Parathyroid adenoma (tissue), 2 donors: ENCODE measurements at regions not wholly inside any gene's neighbourhood (a gene's known extent, or its start where the extent isn't known, plus 50 kb on each side); places are given as distances from the start of the nearest gene placed in this dataset.

Source experiments
- H2AFZ ChIP-seq: fragments of 300-600 bp; sonication (generic); one replicate; pipeline ENCODE4 v1.7.0; 2017; ENCODE audit warnings: antibody characterized with exemption, mild to moderate bottlenecking
- H3K27ac ChIP-seq: fragments of 300-600 bp; sonication (generic); one replicate; pipeline ENCODE4 v1.7.0; 2017
- H3K27me3 ChIP-seq: fragments of 300-600 bp; sonication (generic); one replicate; pipeline ENCODE4 v1.7.0; 2017; ENCODE audit warnings: low read length; ENCODE audit not compliant: control insufficient read depth, insufficient read depth
- H3K36me3 ChIP-seq: fragments of 300-600 bp; sonication (generic); one replicate; pipeline ENCODE4 v1.7.0; 2017; ENCODE audit warnings: low read length; ENCODE audit not compliant: control insufficient read depth, insufficient read depth
- H3K4me1 ChIP-seq: fragments of 300-600 bp; sonication (generic); one replicate; pipeline ENCODE4 v1.7.0; 2017; ENCODE audit warnings: control low read depth
- H3K4me2 ChIP-seq: fragments of 300-600 bp; sonication (generic); one replicate; pipeline ENCODE4 v1.7.0; 2017; ENCODE audit warnings: low read length
- H3K4me3 ChIP-seq: fragments of 300-600 bp; sonication (generic); one replicate; pipeline ENCODE4 v1.7.0; 2017; ENCODE audit warnings: low read depth, low read length
- H3K79me2 ChIP-seq: fragments of 300-600 bp; sonication (generic); one replicate; pipeline ENCODE4 v1.7.0; 2017; ENCODE audit warnings: control low read depth
- H3K9ac ChIP-seq: fragments of 300-600 bp; sonication (generic); one replicate; pipeline ENCODE4 v1.7.0; 2017; ENCODE audit warnings: mild to moderate bottlenecking
- H3K9me3 ChIP-seq: fragments of 300-600 bp; sonication (generic); one replicate; pipeline ENCODE4 v1.7.0; 2017; ENCODE audit warnings: low read length; ENCODE audit not compliant: control insufficient read depth
- CTCF ChIP-seq: fragments of 300-600 bp; sonication (generic); IDR thresholded peaks from one replicate; pipeline ENCODE4 v1.7.0; 2017; ENCODE audit warnings: antibody characterized with exemption, mild to moderate bottlenecking
- donor health status: primary hyperparathyroidism.

- H3K4me1 ChIP-seq = no peaks in the 10 kb centered on the region
- no peak for TF ChIP-seq CTCF
- H3K79me2 ChIP-seq = no peaks in the 10 kb centered on the region
- no peak overlapping the region for H2AFZ ChIP-seq
- H3K27ac ChIP-seq = no peak overlapping the region
- no peak overlapping the region for H3K4me3 ChIP-seq
- H3K9ac ChIP-seq = no peak overlapping the region
- no peaks in the 10 kb centered on the region for H3K9me3 ChIP-seq
- H3K4me2 ChIP-seq = no peak overlapping the region
- no peaks in the 10 kb centered on the region for H3K36me3 ChIP-seq
- H3K27me3 ChIP-seq = no peaks in the 10 kb centered on the region
Observed at GRCh38 chr6:105645958-105646357, 243.1 kb upstream of the PREP start.

- H3K4me3 ChIP-seq = no peak overlapping the region
- H2AFZ ChIP-seq = no peak overlapping the region
- no peaks in the 10 kb centered on the region for H3K27me3 ChIP-seq
- H3K9me3 ChIP-seq = no peaks in the 10 kb centered on the region
- TF ChIP-seq CTCF = no peak
- H3K27ac ChIP-seq = no peak overlapping the region
- H3K79me2 ChIP-seq = no peaks in the 10 kb centered on the region
- no peak overlapping the region for H3K4me2 ChIP-seq
- no peaks in the 10 kb centered on the region for H3K36me3 ChIP-seq
- H3K4me1 ChIP-seq = no peaks in the 10 kb centered on the region
- no peak overlapping the region for H3K9ac ChIP-seq
Observed at GRCh38 chr6:105645156-105645555, 242.3 kb upstream of the PREP start.

GRCh38 chr6:105644691-105645090, 241.8 kb upstream of the PREP start:
- Histone ChIP-seq H3K4me3 (no peak overlapping the region), H3K9ac (no peak overlapping the region), H3K9me3 (no peaks in the 10 kb centered on the region), H3K4me2 (no peak overlapping the region), H2AFZ (no peak overlapping the region), H3K4me1 (no peaks in the 10 kb centered on the region), H3K27me3 (no peaks in the 10 kb centered on the region), H3K36me3 (no peaks in the 10 kb centered on the region), H3K79me2 (no peaks in the 10 kb centered on the region), H3K27ac (no peak overlapping the region)
- no peak for TF ChIP-seq CTCF

GRCh38 chr6:105644073-105644489, 241.2 kb upstream of the PREP start:
- no peaks in the 10 kb centered on the region for H3K9me3 ChIP-seq
- no peak overlapping the region for H3K27ac ChIP-seq
- TF ChIP-seq CTCF = no peak
- H2AFZ ChIP-seq = no peak overlapping the region
- no peaks in the 10 kb centered on the region for H3K79me2 ChIP-seq
- H3K4me1 ChIP-seq = no peaks in the 10 kb centered on the region
- H3K36me3 ChIP-seq = no peaks in the 10 kb centered on the region
- no peak overlapping the region for H3K4me2 ChIP-seq
- H3K27me3 ChIP-seq = no peaks in the 10 kb centered on the region
- H3K4me3 ChIP-seq = no peak overlapping the region
- no peak overlapping the region for H3K9ac ChIP-seq

GRCh38 chr6:105642708-105643107, 239.8 kb upstream of the PREP start:
- no peaks in the 10 kb centered on the region for H3K4me1 ChIP-seq
- H3K4me3 ChIP-seq = no peak overlapping the region
- no peaks in the 10 kb centered on the region for H3K9me3 ChIP-seq
- no peaks in the 10 kb centered on the region for H3K27me3 ChIP-seq
- no peak overlapping the region for H3K4me2 ChIP-seq
- H3K9ac ChIP-seq = no peak overlapping the region
- no peaks in the 10 kb centered on the region for H3K36me3 ChIP-seq
- H2AFZ ChIP-seq = no peak overlapping the region
- no peak for TF ChIP-seq CTCF
- H3K27ac ChIP-seq = no peak overlapping the region
- no peaks in the 10 kb centered on the region for H3K79me2 ChIP-seq
